Neural cell (in vitro differentiated cells): ENCODE measurements at regions not wholly inside any gene's neighbourhood (a gene's known extent, or its start where the extent isn't known, plus 50 kb on each side); places are given as distances from the start of the nearest gene placed in this dataset.

Experiments
- H2AFZ ChIP-seq: fragments of 200-600, 300-800 bp; sonication (generic), shearing (Covaris generic); 2 replicates; pipeline ENCODE4 v1.6.0; 2014; ENCODE audit warnings: low read depth, mild to moderate bottlenecking, antibody characterized with exemption, low read length, moderate library complexity
- H3F3A ChIP-seq: fragments of 200-600 bp; shearing (Covaris generic); 2 replicates; pipeline ENCODE4 v1.6.1; 2016; ENCODE audit warnings: mild to moderate bottlenecking, moderate library complexity, mixed read lengths, antibody characterized with exemption, low read length; ENCODE audit not compliant: insufficient read depth, poor library complexity, severe bottlenecking
- H3K27ac ChIP-seq: fragments of 200-600, 300-800 bp; sonication (generic), shearing (Covaris generic); 2 replicates; pipeline ENCODE4 v1.5.1; 2014; ENCODE audit warnings: mild to moderate bottlenecking, low read length, moderate library complexity
- H3K27me3 ChIP-seq: fragments of 300-800, 200-600 bp; sonication (generic), shearing (Covaris generic); 2 replicates; pipeline ENCODE4 v1.6.0; 2014; ENCODE audit warnings: mild to moderate bottlenecking, low read depth, low read length, moderate library complexity; ENCODE audit not compliant: insufficient read depth
- H3K36me3 ChIP-seq: fragments of 300-800, 200-600 bp; sonication (generic), shearing (Covaris generic); 2 replicates; pipeline ENCODE4 v1.5.1; 2014; ENCODE audit warnings: mild to moderate bottlenecking, antibody characterized with exemption, low read length, moderate library complexity; ENCODE audit not compliant: insufficient read depth
- H3K4me2 ChIP-seq: fragments of 300-800, 200-600 bp; sonication (generic), shearing (Covaris generic); 2 replicates; pipeline ENCODE4 v1.6.0; 2014; ENCODE audit warnings: mild to moderate bottlenecking, low read length
- H3K4me3 ChIP-seq: fragments of 300-800, 200-600 bp; sonication (generic), shearing (Covaris generic); 2 replicates; pipeline ENCODE4 v1.5.1; 2014; ENCODE audit warnings: mild to moderate bottlenecking, low read length, moderate library complexity
- H3K79me2 ChIP-seq: fragments of 200-600 bp; shearing (Covaris generic); replicated peaks from 2 replicates; pipeline ENCODE4 v1.6.0; 2014; ENCODE audit warnings: mild to moderate bottlenecking, low read length, moderate library complexity; ENCODE audit not compliant: insufficient read depth
- H3K9ac ChIP-seq: fragments of 300-800, 200-600 bp; sonication (generic), shearing (Covaris generic); 2 replicates; pipeline ENCODE4 v1.6.1; 2016; ENCODE audit warnings: mild to moderate bottlenecking, low read length, mixed read lengths
- H3K9me2 ChIP-seq: fragments of 200-600 bp; shearing (Covaris generic); 2 replicates; pipeline ENCODE4 v1.6.1; 2016; ENCODE audit warnings: mild to moderate bottlenecking, low read length, mixed read lengths; ENCODE audit not compliant: insufficient read depth
- H3K9me3 ChIP-seq: fragments of 200-600, 300-800 bp; sonication (generic), shearing (Covaris generic); 2 replicates; pipeline ENCODE4 v1.6.1; 2016; ENCODE audit warnings: mild to moderate bottlenecking, mixed run types, low read length, moderate library complexity, mixed read lengths
- H4K20me1 ChIP-seq: fragments of 200-600 bp; shearing (Covaris generic); 2 replicates; pipeline ENCODE4 v1.6.1; 2016; ENCODE audit warnings: mild to moderate bottlenecking, mixed run types; ENCODE audit not compliant: insufficient read depth
- EP300 ChIP-seq: fragments of 450-650 bp; conservative IDR thresholded peaks from 2 replicates; pipeline ENCODE4 v1.6.1; 2014; ENCODE audit warnings: antibody characterized with exemption, mild to moderate bottlenecking, moderate library complexity; ENCODE audit not compliant: poor library complexity, severe bottlenecking
- EZH2 ChIP-seq: fragments of 200-600, 300-800 bp; shearing (Covaris generic), sonication (generic); IDR thresholded peaks from 2 replicates; pipeline ENCODE4 v1.6.1; 2014; ENCODE audit warnings: antibody characterized with exemption, low read length, borderline replicate concordance, mild to moderate bottlenecking; ENCODE audit not compliant: insufficient read depth, poor library complexity, severe bottlenecking
- MXI1 ChIP-seq: fragments of 450-650 bp; conservative IDR thresholded peaks from 2 replicates; pipeline ENCODE4 v1.6.1; 2014; ENCODE audit warnings: antibody characterized with exemption, mild to moderate bottlenecking; ENCODE audit not compliant: poor library complexity, severe bottlenecking
- POLR2AphosphoS5 ChIP-seq: IDR thresholded peaks from 2 replicates; pipeline ENCODE4 v1.6.1; 2012
- RAD21 ChIP-seq: fragments of 450-650 bp; conservative IDR thresholded peaks from 2 replicates; pipeline ENCODE4 v1.6.1; 2014; ENCODE audit warnings: antibody characterized with exemption, mild to moderate bottlenecking, moderate library complexity
- SMC3 ChIP-seq: fragments of 450-650 bp; conservative IDR thresholded peaks from 2 replicates; pipeline ENCODE4 v1.6.1; 2014; ENCODE audit warnings: antibody characterized with exemption, mild to moderate bottlenecking, moderate library complexity; ENCODE audit not compliant: poor library complexity
- TAF1 ChIP-seq: IDR thresholded peaks from 2 replicates; pipeline ENCODE4 v1.6.1; 2012; ENCODE audit warnings: low read depth
- TF ChIP-seq, protein P1 (sequence below): fragments of 450-650 bp; IDR thresholded peaks from 2 replicates; pipeline ENCODE4 v1.5.1; 2014; ENCODE audit warnings: antibody characterized with exemption, mild to moderate bottlenecking, moderate library complexity; ENCODE audit not compliant: poor library complexity, severe bottlenecking
- TF ChIP-seq, protein P2 (sequence below): IDR thresholded peaks from 2 replicates; pipeline ENCODE4 v1.6.1; 2012; ENCODE audit warnings: borderline replicate concordance

- no peaks in the 10 kb centered on the region for H3F3A ChIP-seq
- no peak overlapping the region for H2AFZ ChIP-seq
- no peaks in the 10 kb centered on the region for H3K79me2 ChIP-seq
- H3K9me3 ChIP-seq, result no peaks in the 10 kb centered on the region
- no peaks in the 10 kb centered on the region for H3K36me3 ChIP-seq
- no peak overlapping the region for H3K4me3 ChIP-seq
- H3K4me2 ChIP-seq, result no peak overlapping the region
- H3K27ac ChIP-seq, result no peak overlapping the region
- no peaks in the 10 kb centered on the region for H4K20me1 ChIP-seq
- no peak overlapping the region for H3K9ac ChIP-seq
- no peaks in the 10 kb centered on the region for H3K27me3 ChIP-seq
- H3K9me2 ChIP-seq, result no peaks in the 10 kb centered on the region
- TF ChIP-seq SMC3, result peak; percentile 78
- TF ChIP-seq RAD21, result peak; percentile 69
- TF ChIP-seq, protein P1, sequence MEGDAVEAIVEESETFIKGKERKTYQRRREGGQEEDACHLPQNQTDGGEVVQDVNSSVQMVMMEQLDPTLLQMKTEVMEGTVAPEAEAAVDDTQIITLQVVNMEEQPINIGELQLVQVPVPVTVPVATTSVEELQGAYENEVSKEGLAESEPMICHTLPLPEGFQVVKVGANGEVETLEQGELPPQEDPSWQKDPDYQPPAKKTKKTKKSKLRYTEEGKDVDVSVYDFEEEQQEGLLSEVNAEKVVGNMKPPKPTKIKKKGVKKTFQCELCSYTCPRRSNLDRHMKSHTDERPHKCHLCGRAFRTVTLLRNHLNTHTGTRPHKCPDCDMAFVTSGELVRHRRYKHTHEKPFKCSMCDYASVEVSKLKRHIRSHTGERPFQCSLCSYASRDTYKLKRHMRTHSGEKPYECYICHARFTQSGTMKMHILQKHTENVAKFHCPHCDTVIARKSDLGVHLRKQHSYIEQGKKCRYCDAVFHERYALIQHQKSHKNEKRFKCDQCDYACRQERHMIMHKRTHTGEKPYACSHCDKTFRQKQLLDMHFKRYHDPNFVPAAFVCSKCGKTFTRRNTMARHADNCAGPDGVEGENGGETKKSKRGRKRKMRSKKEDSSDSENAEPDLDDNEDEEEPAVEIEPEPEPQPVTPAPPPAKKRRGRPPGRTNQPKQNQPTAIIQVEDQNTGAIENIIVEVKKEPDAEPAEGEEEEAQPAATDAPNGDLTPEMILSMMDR, result peak; percentile 71
- no peak for TF ChIP-seq EZH2
- TF ChIP-seq TAF1, result no peak
Measured at GRCh38 chr7:24401628-24402593, 117.9 kb downstream of the NPY start.

- Histone ChIP-seq H3K36me3 (no peaks in the 10 kb centered on the region), H3K9me3 (no peaks in the 10 kb centered on the region), H3F3A (no peaks in the 10 kb centered on the region), H2AFZ (no peak overlapping the region), H3K9ac (no peak overlapping the region), H3K27me3 (no peaks in the 10 kb centered on the region), H3K9me2 (no peaks in the 10 kb centered on the region), H3K4me2 (no peak overlapping the region), H3K27ac (no peak overlapping the region), H3K79me2 (no peaks in the 10 kb centered on the region), H3K4me3 (no peak overlapping the region), H4K20me1 (no peaks in the 10 kb centered on the region)
- TF ChIP-seq, protein P1, result no peak
- no peak for TF ChIP-seq RAD21
- no peak for TF ChIP-seq MXI1
- TF ChIP-seq, protein P2, sequence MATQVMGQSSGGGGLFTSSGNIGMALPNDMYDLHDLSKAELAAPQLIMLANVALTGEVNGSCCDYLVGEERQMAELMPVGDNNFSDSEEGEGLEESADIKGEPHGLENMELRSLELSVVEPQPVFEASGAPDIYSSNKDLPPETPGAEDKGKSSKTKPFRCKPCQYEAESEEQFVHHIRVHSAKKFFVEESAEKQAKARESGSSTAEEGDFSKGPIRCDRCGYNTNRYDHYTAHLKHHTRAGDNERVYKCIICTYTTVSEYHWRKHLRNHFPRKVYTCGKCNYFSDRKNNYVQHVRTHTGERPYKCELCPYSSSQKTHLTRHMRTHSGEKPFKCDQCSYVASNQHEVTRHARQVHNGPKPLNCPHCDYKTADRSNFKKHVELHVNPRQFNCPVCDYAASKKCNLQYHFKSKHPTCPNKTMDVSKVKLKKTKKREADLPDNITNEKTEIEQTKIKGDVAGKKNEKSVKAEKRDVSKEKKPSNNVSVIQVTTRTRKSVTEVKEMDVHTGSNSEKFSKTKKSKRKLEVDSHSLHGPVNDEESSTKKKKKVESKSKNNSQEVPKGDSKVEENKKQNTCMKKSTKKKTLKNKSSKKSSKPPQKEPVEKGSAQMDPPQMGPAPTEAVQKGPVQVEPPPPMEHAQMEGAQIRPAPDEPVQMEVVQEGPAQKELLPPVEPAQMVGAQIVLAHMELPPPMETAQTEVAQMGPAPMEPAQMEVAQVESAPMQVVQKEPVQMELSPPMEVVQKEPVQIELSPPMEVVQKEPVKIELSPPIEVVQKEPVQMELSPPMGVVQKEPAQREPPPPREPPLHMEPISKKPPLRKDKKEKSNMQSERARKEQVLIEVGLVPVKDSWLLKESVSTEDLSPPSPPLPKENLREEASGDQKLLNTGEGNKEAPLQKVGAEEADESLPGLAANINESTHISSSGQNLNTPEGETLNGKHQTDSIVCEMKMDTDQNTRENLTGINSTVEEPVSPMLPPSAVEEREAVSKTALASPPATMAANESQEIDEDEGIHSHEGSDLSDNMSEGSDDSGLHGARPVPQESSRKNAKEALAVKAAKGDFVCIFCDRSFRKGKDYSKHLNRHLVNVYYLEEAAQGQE, result no peak
- no peak for TF ChIP-seq EZH2
- TF ChIP-seq SMC3, result no peak
- TF ChIP-seq EP300, result no peak
- no peak for TF ChIP-seq POLR2AphosphoS5
- TF ChIP-seq TAF1, result no peak
Measured at GRCh38 chr7:24402655-24403054, 118.7 kb downstream of the NPY start.
